H1 (cell line): ENCODE measurements at regions not wholly inside any gene's neighbourhood (a gene's known extent, or its start where the extent isn't known, plus 50 kb on each side); places are given as distances from the start of the nearest gene placed in this dataset.

ENCODE experiments used
- CHD7 ChIP-seq: fragments of 300-600 bp; sonication (generic); IDR thresholded peaks from 2 replicates; pipeline ENCODE4 v1.7.1; 2012; ENCODE audit warnings: low read length, moderate library complexity, mild to moderate bottlenecking, inconsistent platforms; ENCODE audit not compliant: insufficient replicate concordance
- CREB1 ChIP-seq: IDR thresholded peaks from 2 replicates; pipeline ENCODE4 v1.6.1; 2012; ENCODE audit warnings: inconsistent platforms

GRCh38 chr10:57654856-57655255 lies 612.8 kb downstream of the IPMK start (continued):
- TF ChIP-seq CHD7 (no peak), CREB1 (no peak)
